GM12801 (cell line): ENCODE measurements at regions not wholly inside any gene's neighbourhood (a gene's known extent, or its start where the extent isn't known, plus 50 kb on each side); places are given as distances from the start of the nearest gene placed in this dataset.

Experiments used
- TF ChIP-seq, protein P1 (sequence below): IDR thresholded peaks from one replicate; pipeline ENCODE4 v1.5.1; 2011; ENCODE audit warnings: control low read depth; ENCODE audit not compliant: insufficient read length; ENCODE audit errors: extremely low read depth

- TF ChIP-seq, protein P1, sequence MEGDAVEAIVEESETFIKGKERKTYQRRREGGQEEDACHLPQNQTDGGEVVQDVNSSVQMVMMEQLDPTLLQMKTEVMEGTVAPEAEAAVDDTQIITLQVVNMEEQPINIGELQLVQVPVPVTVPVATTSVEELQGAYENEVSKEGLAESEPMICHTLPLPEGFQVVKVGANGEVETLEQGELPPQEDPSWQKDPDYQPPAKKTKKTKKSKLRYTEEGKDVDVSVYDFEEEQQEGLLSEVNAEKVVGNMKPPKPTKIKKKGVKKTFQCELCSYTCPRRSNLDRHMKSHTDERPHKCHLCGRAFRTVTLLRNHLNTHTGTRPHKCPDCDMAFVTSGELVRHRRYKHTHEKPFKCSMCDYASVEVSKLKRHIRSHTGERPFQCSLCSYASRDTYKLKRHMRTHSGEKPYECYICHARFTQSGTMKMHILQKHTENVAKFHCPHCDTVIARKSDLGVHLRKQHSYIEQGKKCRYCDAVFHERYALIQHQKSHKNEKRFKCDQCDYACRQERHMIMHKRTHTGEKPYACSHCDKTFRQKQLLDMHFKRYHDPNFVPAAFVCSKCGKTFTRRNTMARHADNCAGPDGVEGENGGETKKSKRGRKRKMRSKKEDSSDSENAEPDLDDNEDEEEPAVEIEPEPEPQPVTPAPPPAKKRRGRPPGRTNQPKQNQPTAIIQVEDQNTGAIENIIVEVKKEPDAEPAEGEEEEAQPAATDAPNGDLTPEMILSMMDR = no peak
These were observed 114.1 kb upstream of the SESN3 start for GRCh38 chr11:95344932-95345642.

DNA sequence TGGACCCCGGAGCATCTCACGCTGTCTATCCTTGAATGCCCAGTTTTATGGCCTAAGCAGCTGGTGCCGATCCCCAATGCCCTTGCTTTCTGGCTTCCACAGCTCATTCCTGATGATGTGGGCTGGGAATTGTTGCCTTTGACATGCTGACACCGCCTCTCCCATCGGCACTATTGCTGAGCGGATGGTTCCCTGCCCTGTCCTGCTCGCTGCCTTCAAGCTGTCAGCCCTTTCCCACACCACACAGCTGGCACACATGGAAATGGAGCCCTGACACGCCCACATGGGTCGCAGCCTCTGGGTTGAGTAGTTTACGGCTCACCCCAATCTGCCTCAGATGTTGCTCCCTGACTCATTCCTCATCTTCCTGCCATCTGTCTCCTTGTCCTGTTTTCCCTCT, 110.2 kb upstream of the SESN3 start:
- TF ChIP-seq, protein P1 = no peak

DNA sequence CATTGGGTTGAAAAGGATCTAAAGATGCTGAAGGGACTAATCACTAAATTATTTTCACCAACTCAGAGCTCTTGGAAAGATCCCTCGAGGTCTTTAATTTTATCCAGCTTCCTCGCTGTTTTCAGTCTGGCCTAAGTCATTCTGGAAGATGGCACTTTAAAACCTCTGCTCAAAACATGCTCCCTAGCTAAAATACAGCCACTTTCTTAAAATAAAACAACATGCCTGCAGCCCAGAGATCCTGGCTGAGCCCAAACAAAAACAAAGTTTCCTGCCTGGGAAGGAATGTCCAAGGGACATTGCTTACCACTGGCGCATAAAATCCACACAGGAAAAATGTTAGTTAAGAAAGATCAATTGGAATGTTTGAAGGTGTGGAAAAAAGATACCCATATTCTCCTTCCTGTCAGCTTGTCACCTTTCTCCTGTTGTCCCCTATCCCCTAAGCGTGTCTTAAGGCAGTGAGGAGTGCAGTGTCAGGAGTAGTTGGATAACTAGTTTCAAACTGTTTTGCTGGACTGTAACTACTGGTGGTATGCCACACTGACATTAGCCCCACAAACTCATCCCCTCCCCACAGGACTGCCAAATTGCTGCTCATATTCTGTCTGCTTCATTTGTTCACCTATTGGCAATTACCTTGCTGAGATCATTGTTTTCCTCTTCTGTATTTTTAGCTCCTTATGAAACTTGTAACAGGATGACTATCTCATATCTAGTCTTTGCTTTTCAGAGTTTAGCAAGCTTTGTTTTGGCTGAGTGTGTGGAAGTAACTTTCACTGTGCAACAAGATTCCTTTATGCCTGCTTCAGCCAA, 108.3 kb upstream of the SESN3 start:
- TF ChIP-seq, protein P1 = no peak

- TF ChIP-seq, protein P1 = no peak
These were observed 107.5 kb upstream of the SESN3 start for GRCh38 chr11:95338430-95338991.

DNA sequence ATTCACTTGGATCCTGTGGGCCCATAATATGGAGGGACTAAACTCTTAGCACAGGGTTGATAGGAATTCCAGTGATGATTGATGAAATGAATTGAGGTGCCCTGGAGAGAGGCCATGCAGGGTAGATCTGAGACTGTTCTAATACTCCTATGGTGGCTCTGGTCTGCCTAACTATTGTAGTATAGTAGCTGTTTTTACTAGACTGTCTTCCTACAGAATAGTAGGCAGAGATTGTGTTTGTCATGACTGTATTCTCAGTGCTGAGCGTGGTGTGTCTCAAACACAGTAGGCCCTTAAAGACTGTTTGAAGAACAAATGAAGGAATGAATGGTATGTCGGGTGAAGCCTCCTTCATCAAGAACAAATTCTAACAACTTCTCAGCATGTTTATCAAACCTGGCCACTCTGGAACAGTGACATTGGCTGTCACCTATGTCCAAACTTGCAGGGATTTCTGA, 107.0 kb upstream of the SESN3 start:
- TF ChIP-seq, protein P1 = no peak

DNA sequence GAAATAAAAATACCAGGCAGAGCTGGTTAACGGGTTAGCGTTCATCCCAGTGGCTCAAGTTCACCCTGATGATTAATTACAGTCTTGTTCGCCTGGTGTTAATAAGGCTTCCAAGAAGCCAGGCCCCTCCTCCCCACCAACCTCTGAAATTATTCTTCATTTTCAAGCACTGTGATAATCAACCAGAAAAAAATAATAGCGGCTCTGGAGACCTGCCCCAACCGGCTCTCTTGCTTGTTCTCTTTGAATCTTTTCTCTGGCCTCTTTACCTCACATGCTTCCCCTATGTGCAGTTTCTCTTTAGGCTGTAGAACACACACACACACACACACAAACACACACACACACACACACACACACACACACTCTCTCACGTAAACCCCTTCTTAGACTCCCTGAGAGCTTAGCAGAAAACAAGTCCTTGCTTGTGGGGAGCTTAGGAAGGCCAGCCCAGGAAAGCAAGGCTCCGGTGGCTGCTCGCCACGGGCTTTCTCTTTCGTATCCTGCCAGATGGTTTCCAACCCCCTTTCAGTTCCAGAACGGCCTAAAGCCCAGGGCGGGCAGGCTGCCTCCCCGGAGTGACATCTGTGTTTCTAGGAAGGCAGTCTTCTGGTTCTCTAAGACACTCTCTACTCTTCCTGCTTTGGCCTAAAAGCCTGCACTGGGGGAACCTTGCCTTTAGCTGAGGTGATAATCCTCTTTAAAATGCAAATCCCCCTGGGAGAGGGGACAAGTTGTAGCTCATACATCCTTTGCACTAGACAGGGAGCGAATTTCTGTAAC, 106.4 kb upstream of the SESN3 start:
- TF ChIP-seq, protein P1 = no peak

GRCh38 chr11:95335989-95336388, 105.0 kb upstream of the SESN3 start:
- TF ChIP-seq, protein P1 = no peak
